GM18508 (cell line): ENCODE measurements at regions not wholly inside any gene's neighbourhood (a gene's known extent, or its start where the extent isn't known, plus 50 kb on each side); places are given as distances from the start of the nearest gene placed in this dataset.
"Not testable (repeated sequence)": the region's sequence is repeated elsewhere in the genome, so short reads cannot be mapped to it uniquely, and the experiment has no call there.

ENCODE experiments used
- ATAC-seq: cut with Tn5 transposase; IDR thresholded peaks from one replicate; pipeline ENCODE4 v1.9.1; 2021; ENCODE audit warnings: moderate number of reproducible peaks; ENCODE audit not compliant: insufficient read depth, unreplicated experiment

DNA sequence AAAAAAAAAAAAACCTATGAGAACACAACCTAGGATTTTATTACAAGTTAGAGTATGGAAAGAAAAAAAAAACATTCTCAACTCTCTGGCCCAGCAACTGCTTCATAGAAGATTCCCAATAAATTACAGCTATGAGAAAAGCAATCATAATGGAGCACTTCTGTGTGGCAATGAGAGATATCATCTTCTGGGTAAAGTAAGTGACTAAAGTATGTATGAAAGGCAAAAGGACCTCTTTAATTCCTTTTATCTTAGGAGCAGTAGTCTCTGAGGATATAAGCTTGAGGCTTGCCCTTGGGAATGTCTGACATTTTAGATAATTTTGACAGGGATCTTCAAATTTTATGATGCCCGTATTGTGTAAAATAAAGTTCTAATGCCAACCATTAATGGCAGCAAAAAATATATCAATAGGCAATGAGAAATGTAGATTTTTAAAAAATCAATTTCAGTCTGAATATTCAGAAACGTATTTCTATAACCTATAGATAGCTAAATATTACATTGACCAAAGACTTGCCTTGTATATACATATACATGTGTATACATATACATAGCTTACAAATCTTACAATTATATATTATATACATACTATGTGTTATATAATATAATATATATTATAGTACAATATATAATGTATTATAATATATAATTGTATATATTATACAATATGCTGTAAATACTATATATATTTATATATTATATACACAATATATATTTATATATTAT lies 823.9 kb upstream of the SLITRK1 start:
- no peak for ATAC-seq

DNA sequence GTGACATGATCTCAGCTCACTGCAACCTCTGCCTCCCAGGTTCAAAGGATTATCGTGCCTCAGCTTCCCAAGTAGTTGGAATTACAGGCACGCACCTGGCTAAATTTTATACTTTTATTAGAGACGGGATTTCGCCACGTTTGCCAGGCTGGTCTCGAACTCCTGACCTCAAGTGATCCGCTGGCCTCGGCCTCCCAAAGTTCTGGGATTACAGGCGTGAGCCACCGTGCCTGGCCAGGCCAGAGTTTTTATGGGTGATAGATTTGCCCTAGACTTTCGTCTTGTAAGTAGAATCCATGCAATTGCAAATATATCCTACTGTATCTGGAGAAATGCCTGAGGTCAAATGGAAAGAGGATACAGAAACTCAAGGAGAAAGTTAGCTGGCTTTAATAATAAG lies 819.9 kb upstream of the SLITRK1 start:
- no peak for ATAC-seq

DNA sequence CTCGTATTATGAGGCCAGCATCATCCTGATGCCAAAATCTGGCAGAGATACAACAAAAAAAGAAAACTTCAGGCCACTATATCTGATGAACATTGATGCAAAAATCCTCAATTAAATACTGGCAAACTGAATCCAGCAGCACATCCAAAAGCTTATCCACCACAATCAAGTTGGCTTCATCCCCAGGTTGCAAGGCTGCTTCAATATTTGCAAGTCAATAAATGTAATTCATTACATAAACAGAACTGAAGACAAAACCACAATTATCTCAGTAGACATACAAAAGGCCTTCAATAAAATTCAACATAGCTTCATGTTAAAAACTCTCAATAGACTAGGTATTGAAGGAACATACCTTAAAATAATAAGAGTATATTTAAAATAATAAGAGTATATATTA lies 815.3 kb upstream of the SLITRK1 start:
- ATAC-seq = not testable (repeated sequence)

DNA sequence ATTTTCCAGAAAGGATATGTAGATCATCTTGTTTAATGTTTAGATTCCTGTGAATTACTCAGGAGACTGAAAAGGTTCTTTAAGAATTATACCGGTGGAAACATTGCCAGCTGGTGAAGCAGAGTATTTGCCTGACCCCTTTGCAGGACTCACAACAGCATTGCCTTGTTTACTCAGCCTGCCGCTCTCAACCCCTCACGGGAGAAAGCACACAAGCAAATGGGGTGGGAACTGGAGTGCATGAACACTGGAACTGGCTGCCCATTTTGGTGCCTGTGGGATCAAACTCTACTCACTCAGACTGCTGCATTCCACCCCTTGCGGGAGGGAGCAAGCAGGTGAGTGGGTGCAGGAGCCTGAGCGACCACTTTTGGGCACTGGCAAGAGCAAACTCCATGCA lies 804.7 kb upstream of the SLITRK1 start:
- no peak for ATAC-seq

DNA sequence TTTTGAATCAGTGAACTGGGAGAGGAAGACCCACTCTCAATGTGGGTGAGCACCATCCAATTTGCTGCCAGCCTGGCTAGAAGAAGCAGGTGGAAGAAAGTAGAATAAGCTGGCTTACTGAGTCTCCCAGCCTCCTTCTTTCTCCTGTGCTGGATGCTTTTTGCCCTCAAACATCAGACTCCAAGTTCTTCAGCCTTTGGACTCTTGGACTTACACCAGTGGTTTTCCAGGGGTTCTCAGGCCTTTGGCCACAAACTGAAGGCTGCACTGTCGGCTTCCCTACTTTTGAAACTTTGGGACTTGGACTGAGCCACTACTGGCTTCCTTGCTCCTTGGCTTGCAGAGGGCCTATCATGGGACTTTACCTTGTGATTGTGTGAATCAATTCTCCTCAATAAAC lies 804.2 kb upstream of the SLITRK1 start:
- ATAC-seq = no peak

DNA sequence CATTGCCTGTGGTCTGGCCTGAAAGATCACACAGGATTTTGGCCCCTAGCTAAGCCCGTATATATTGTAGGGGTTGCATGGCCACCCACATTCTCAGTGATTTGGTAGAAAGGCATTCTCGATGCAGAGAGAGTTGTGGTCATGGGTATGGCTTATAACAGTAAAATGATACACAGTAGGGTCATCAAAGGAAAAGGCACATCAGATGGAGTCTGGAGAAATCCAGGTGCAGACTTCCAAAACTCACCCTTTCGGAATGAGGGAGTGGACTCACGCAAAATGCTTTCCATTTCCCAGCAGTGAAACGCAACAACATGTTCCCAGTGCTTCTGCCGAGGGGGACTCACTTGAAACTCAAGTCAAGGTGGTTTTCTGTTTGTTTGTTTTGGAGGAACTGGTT lies 802.5 kb upstream of the SLITRK1 start:
- no peak for ATAC-seq

DNA sequence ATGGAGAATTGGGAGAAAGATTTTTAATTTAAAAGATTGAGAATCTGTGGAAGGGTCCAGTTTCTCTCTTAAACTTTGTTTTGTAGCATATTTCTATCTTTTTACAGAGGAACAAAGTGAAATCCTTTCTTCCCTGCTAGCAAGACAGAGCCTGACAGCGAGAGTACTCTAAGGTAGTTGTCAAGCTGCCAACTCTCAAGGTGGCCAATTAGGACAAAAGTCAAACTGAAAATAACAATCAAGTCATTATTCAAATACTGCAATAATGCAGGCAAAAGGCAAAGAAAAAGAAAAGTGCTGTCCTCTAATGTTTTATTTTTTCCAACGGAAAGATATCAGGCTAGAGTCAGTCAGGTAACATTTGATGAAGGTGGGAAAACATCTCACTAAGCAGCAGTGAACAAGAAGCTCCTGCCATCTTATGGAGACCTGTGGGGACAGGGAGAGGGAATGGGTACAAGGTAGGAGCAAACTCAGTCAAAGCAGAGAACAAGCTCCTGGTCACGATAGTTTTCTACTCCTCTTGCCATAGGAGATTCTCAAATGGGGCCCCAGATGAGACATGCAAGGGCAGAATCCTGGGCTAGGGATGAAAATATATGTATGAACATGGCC lies 801.9 kb upstream of the SLITRK1 start:
- ATAC-seq = no peak

DNA sequence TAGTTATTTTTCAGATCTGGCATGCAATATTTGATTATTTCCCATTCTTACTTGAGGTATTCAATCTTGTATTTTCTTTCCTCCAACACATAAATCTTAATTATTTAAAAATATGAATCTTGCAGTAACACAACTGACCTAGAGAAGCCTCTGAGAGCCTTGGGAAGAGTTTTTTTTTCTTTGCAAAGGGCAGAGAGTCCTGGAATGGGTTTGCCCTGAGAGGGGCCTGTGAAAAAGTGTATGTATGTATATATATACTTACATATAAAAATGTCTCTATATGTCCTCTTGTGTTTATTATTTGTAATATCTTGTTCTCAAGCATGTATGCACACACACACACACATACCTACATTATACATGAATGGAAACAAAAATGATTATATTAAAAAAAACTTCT lies 801.2 kb upstream of the SLITRK1 start:
- no peak for ATAC-seq

DNA sequence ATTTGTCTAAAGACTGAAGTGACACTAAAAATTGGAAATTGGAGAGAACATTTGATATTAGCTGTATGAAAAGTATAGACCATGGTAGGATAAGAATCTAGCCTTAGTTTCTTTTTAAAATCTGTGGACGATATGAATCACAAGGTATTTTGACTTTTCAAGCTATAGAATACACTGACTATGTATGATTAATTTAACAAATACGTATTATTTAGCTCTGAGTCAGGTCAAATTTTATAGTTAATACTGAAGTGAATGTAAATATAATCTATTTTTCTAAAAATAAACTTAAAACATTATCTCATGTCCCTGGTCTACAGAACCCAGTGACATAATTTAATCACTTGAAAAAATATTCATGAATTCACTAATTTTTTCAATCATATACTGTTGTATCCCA lies 795.6 kb upstream of the SLITRK1 start:
- no peak for ATAC-seq

DNA sequence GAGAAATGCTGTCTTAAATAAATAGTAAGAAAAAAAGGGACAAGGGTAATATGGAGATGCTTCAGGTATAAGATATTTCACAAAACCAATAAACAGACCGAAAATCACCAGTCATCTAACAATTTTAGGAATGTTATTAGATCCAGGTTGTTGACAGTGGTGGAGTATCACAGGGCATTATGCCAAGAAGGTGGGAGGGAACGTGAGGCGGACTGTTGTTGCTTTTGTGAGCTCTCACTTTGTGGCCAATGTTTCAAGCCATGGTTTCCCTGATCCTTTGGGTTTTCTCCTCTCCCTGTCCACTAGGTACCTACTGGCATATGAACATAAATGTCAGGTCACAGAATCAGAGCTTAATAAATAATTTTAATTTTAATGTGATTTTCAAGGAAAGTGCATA lies 790.3 kb upstream of the SLITRK1 start:
- ATAC-seq = no peak

DNA sequence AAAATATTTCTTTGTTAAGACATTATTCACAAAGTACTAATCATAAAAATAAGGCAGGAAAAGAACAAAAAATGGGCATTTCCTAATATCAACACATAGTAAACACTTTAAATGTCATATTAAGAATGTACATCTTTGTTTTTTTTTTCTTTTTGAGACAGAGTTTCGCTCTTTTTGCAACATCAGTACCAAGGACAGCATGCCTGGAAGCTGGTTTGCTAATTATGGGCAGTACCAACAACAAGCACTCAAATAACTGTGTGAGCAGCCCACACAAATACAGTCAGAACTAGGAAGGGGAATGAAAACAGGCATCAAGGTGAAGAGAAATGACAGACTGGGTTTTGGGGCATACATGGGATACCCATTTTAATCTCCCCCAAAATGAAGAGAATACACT lies 788.0 kb upstream of the SLITRK1 start:
- ATAC-seq = no peak

DNA sequence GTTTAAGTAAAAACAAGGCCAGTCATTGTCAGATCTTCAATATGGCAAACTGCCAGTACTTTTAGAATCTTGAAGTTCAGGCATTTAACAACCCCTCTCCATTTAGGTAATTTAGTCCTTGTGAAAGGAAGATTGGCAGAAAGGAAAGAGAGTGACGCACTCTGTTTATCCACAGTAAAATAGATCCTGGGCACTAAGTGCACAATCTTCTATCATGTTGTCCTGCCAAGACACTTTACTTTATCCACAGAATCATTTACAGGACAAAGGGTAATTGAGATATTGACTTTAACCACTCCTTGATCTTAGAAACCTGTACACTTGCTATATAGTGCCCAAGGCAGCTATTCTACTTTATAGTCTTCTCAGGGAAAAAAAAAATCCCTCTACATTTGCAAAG lies 786.4 kb upstream of the SLITRK1 start:
- no peak for ATAC-seq

DNA sequence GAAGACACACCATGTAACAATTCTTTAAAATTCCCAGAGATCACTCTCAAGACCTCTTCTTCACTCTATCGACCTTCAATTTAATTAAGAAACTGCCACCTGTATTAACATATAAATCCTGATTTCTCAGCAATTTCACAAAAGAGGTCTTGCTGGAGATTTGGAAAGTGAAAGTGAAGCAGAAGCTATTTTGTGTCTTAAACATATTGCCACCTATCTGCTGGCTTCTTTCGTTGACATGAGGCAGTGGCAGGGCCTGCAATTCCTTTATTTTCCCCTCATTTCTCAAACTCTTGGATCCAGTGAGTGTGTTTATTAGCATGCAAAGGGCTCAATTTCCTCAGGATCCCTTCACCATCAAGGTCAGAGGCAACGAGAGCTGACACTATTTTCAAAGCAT lies 780.2 kb upstream of the SLITRK1 start:
- no peak for ATAC-seq

DNA sequence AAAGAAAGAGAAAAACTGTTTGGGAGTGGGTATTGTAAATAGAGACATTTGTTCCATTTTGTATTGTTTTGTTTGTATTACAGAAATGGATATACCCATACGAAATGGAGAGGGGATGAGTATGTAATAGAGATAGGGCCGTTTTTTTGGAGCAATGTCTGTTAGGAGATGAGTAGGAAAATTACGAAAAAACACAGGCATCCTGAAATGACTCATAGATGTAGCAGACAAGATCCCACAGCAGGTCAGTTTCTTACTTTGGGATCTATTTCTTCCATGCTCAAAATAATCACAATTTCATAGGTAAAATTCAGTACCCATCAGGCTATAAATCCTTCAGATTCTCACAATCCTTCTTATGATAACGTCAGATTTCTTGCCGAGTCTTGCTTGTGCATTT lies 779.4 kb upstream of the SLITRK1 start:
- ATAC-seq = no peak

DNA sequence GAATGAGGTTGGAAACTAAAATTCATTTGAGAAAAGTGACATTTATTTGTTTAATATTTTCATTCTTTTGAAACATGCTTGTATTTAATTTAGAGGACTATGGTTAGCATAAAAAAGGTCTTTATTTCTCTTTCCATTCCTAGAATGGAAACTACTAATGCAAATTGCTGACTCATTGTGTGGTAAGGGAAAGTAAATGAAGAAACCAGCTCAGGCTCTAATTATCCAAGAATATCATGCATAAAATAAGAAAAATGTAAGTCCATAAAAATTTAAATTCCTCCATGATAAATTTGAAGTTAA lies 777.0 kb upstream of the SLITRK1 start:
- ATAC-seq = no peak

DNA sequence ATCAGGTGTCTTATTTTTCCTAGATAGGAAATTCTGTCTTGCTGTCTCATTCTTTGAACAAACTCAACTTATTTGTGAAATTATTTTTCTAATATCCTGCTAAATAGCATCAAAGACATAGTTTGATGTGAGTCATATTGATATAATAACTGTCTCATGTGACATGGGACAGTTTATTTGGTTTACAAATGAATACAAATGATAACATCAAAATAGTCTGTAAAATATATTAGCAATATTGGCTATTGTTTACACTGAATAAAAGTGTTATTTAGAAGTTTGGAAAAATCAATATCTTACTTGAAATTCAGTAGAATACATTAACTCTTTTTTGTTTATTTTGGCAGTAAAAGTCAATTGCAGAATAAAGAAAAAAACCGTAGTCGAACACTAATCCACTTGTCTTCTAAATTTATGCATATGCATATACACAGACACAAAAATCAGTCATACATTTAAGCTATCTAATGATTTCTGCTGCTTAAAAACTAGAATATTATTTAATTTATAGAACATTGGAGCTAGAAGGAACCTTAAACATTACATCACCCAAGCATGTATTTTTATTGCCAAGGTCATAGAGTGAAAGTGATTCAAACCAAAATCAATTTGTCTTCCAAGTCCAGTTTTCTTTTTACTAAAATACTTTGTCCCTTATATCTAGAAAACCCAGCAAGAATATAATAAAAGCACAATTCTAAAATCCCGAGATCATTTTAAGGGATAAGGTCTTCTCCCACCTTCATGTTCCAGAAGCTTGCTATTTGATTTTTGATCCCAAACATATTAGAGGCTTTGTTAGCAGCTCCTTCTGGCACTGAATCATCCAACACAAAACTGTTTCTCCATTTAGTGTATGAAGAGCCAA lies 776.5 kb upstream of the SLITRK1 start:
- ATAC-seq = no peak

DNA sequence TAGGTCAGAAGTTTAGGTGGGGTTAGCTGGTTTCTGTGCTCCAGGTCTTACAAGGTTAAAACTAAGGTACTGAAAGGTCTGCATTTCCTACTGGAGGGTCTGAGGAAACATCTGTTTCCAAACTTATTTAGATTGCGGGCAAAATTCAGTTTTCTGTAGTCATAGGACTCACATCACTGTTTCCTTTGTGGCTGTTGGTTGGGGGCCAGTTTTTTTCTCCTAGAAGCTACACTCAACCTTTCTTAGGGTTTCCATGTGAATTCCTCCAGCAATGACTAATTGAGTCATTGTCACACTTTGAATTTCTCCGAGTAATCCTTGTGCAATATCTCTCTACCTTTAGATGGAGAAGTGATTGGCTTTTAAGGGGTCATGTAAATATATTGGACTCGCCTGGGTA lies 773.4 kb upstream of the SLITRK1 start:
- ATAC-seq = no peak

DNA sequence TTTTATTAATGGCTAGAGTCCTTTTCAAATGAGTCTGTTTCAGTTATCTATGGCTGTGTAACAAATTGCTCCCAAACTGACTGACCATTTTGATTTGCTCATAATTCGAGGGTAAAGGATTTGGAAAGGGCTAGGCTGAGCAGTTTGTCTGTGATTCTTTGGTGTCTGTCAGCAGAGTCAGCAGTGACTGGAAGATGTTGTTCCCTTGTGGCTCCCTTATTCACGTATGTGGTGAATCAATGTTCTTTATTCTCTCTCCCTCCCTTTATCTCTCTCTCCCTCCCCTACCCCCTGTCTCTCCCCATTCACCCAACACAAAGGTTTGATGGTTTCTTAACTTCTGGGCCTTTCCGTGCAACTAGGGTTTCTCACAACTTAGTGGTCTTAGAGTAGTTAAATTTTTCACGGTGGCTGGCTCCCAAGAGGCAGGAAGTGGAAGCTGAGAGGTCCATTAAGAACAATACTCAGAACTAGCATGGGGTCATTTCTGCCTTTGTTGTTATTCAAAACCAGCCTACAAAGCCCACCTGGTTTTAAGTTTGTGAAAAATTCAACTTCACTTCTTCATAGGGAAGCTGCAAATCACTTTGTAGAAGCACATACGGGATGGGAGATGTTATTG lies 772.5 kb upstream of the SLITRK1 start:
- no peak for ATAC-seq

DNA sequence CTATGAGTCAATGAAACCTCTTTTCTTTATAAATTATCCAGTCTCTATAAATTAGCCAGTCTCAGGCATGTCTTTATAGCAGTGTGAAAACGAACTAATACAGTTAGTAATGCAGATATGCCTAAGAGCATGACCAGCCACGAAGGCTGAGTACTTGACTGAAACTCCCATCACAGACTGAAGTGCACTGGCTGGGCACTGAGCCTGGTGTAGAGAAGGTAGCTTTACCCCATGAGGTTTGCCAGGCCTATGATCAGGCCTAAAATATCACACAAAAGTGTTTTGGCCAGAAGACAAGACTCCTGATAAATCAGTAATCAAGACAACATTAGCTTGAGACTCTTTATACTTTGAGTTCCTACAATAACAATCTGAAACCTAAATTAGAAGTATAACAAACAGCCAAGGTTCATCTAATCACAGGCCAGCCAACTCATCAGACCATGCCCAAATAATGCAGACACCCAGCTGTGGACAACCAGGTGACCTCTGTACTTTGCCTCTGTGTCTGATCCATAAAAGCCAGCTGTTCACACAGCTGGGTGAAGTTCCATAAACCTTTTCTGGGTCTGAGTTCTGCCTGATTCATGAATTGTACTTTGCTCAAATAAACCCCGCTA lies 771.8 kb upstream of the SLITRK1 start:
- no peak for ATAC-seq

DNA sequence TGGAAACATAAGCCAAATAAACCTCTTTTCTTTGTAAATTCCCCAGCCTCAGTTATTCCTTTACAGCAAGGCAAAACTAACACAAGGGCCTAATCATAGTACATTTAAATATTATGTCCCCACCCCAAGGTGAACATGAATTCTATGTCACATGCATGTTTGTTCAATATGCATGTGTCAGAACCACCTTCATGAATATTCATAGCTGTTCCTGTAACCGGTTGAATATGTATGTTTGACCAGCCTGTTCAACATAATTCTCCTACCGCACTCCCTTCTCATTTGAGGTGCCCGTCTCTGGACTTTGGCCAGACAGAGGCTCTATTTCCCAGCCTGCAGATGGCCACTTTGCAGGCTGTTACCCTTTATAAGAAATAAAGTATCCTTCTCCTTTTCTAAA lies 769.4 kb upstream of the SLITRK1 start:
- ATAC-seq = no peak

DNA sequence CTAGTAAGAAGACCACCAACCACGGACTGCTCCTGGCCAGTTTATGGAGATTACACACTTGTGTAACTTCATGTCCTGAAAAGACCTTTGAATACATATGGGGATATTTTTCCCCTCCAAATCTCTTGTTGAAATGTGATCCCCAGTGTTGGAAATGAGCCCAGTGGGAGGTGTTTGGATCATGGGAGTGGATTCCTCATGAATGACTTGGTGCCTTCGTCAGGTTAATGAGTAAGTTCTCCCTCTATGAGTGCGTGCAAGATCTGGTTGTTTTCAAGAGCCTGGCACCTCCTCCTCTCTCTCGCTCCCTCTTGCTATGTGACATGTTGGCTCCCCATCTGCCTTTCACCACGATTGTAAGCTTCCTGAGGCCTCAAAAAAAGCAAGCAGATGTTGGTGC lies 769.0 kb upstream of the SLITRK1 start:
- no peak for ATAC-seq
